HG02840 (cell line): ENCODE measurements at regions not wholly inside any gene's neighbourhood (a gene's known extent, or its start where the extent isn't known, plus 50 kb on each side); places are given as distances from the start of the nearest gene placed in this dataset.

Experiments
- ATAC-seq: cut with Tn5 transposase; IDR thresholded peaks from one replicate; pipeline ENCODE4 v1.9.1; 2021; ENCODE audit warnings: mild to moderate bottlenecking, moderate library complexity, moderate number of reproducible peaks; ENCODE audit not compliant: unreplicated experiment, low FRiP score

DNA sequence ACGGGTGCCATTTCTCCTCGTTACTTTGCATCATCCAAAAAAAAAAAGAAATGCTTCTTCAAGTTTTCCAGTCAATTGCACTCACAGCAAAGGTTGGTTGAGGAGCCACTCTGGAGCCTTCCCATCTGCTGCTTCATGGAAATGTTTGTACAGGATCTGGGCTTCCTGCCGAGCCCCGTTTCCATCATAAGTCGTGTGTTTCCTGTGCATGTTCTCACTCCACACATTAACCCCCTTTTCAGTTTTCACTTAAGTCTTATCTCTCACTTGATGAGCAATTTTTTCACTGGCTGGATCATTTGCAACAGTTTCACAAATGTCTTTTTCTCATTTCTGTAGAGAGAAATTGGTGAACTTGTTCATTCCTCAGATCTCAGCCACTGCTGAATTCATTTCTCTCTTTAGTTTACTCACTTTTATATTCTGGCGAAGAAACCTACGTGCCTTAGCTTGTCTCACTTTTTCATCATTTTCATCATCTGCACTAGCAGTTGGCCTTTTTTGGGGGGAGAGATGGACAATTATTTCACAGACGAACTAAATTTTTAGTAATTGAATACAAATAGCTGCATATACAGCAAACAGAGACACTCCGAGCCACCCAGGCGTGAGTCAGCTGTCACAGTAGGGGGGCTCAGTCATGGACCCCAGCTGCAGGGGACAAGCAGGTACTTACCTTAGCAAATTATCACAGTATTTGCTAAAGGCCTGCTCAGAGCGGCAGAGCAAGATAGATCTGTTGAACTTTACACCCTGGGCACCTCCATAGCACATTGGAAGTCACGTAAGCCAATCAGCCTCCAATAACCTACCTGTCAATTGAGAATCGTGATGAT is 750.8 kb upstream of the ID2 start:
- ATAC-seq = no peak

- no peak for ATAC-seq
These were observed 750.0 kb upstream of the ID2 start for GRCh38 chr2:7931808-7932207.

- no peak for ATAC-seq
These were observed 748.2 kb upstream of the ID2 start for GRCh38 chr2:7933672-7934071.

GRCh38 chr2:7934476-7934875 is 747.4 kb upstream of the ID2 start:
- ATAC-seq = no peak

DNA sequence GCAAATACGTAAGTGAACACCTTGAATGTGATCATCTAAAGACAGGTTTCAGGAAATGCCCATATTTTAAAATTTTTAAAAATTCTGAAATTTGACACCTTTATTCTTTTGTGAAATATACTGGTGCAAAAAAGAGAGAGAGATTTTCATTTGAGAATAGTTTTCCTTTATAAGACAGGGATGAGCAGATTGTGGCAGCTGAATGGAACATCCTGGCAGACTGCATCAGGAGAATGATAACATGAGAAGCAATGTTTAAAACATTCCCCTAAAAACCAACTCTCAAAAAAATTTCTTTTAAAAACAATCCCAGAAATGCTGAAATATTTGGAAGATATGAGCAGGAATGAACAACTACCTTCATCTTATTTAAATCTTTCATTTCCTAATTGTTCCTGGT is 744.8 kb upstream of the ID2 start:
- ATAC-seq = no peak

- no peak for ATAC-seq
These were observed 741.1 kb upstream of the ID2 start for GRCh38 chr2:7940723-7941122.

GRCh38 chr2:7943446-7943845 is 738.4 kb upstream of the ID2 start:
- no peak for ATAC-seq

- ATAC-seq = no peak
These were observed 736.8 kb upstream of the ID2 start for GRCh38 chr2:7945026-7945425.

GRCh38 chr2:7950035-7950612 is 731.7 kb upstream of the ID2 start:
- no peak for ATAC-seq

DNA sequence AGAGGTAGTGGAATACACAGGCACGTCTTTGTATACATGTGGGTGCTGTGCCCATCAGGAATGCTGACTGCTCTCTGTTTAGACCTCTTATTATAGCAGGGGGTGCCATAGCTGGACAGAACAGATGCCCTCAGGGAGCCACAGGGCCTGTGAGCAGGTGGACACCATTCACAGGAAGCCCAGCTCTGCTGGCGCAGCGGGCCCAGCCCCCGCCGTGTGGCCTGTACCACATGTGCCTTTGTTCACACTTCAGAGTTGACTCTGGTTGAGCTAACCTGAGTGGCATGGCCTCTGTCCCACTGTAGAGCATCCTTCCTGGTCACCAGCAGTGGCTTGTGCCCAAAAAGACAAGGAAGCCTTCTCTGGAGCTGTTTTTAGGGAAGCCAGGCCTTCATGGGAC is 730.9 kb upstream of the ID2 start:
- ATAC-seq = no peak

DNA sequence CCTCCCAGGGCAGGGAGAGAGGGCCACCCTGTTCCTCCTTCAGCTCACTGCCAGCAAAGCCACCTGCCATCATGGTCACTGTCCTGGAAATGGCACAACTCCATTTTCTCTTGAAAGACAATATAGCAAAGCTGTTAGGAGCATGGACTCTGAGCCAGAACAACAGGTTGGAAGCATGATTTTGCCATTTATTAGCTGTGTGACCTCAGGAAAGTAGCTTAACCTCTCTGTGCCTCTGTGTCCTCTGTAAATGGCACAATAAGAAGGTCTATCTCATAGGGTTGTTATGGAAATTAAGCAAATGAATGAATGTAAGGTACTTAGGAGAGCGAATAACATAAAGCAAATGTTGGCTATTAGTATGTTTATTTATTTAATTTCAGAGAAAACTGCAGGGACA is 730.4 kb upstream of the ID2 start:
- no peak for ATAC-seq

GRCh38 chr2:7952046-7952745 is 729.7 kb upstream of the ID2 start:
- no peak for ATAC-seq

- no peak for ATAC-seq
These were observed 728.7 kb upstream of the ID2 start for GRCh38 chr2:7953195-7953594.

DNA sequence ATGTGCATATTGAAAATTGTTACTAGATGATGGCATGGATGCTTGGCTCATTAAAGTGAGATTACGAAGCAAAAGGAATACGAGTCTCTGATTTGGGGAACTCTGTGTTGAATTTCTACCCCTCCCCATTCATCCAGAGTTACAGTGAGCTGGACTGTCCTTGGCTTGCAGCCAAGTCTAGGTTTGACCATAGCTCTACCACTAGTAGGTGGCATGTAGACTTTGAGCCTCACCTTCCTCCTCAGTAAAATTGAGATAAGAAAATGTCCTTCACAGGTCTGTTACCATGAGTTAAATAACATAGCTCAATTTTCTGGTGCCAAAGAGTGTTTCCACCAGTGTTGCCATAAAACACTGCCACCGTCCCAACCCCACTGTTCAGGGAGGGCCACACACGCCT is 727.6 kb upstream of the ID2 start:
- no peak for ATAC-seq

GRCh38 chr2:7956126-7956689 is 725.6 kb upstream of the ID2 start:
- ATAC-seq = no peak

- no peak for ATAC-seq
These were observed 720.3 kb upstream of the ID2 start for GRCh38 chr2:7961550-7961949.

DNA sequence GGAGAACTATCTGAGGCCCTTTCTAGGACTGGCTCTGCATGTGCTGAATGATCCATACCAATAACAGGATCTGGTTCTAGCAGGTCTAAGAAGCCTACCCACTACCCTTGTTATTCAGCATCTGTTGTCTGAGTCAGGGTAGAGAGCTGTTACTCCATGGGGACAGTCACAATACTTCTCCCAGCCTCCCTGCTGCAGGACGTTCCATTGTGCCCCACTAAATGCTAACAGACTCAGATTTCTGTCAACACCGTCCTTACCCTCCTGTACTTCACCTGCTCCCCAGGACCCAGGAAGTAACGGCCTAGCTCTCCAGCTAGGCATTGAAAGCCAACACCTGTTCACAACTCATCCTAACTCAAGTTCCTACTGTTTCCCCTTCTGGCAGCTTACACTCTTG is 719.7 kb upstream of the ID2 start:
- no peak for ATAC-seq

GRCh38 chr2:7963787-7964186 is 718.1 kb upstream of the ID2 start:
- no peak for ATAC-seq

DNA sequence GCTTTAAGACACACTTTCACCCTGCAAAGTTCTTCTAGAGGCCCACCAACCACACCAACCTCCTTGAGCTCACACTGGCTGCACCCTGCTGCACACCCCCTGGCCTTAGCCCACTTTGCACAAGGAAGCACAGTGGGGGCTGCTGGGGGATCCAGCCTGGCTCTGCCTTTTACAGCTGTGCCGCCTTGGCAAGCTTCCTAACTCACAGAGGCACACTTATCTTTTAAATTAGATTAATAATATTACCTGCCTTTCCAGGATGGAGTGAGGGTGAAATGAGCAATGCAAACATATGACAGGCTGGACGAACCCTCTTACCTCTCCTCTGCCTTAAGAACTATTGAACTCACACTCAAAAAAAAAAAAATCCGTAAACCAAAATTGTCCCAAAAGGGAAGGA is 715.8 kb upstream of the ID2 start:
- no peak for ATAC-seq

- no peak for ATAC-seq
These were observed 714.0 kb upstream of the ID2 start for GRCh38 chr2:7967707-7968405.
